GM12878 (cell line): ENCODE measurements at regions not wholly inside any gene's neighbourhood (a gene's known extent, or its start where the extent isn't known, plus 50 kb on each side); places are given as distances from the start of the nearest gene placed in this dataset.

Experiments used
- ATAC-seq: fragments of 200-7000 bp; cut with Tn5 transposase; 3 replicates; pipeline ENCODE4 v1.9.1; 2020; ENCODE audit warnings: mild to moderate bottlenecking, moderate library complexity
- BruUV-seq: library from RNA; stranded (reverse); fragments of 400-500 nt; replicated peaks from 2 replicates; lab custom pipeline; 2021; lab: Mats Ljungman, UMichigan
- CTCF ChIA-PET: fragments of 300-600 bp; sonication (Branson Sonifier 250); formaldehyde crosslinking; extraction: SDS; loops from one replicate; lab custom pipeline; 2021; ENCODE audit warnings: inconsistent platforms; lab: Yijun Ruan, JAX
- POLR2A ChIA-PET: fragments of 350-600 bp; formaldehyde crosslinking; extraction: SDS; loops from one replicate; lab custom pipeline; 2021; ENCODE audit warnings: inconsistent platforms; lab: Charles Lee
- RAD21 ChIA-PET: fragments of 300-600 bp; sonication (Branson Sonifier 250); formaldehyde crosslinking; loops from one replicate; lab custom pipeline; 2023; ENCODE audit warnings: antibody characterized with exemption; ENCODE audit not compliant: unreplicated experiment; lab: Charles Lee
- SMC1A ChIA-PET: fragments of 300-600 bp; sonication (Branson Sonifier 250); formaldehyde crosslinking; loops from one replicate; lab custom pipeline; 2023; ENCODE audit not compliant: unreplicated experiment, uncharacterized antibody; lab: Charles Lee
- DNase-seq: peaks from one replicate; pipeline ENCODE4 v3.0.0-alpha.2; 2011; ENCODE audit warnings: low read depth, low spot score
- FAIRE-seq: peaks from 3 replicates; lab custom pipeline; 2011; peaks lifted over from hg19 to GRCh38; lab: Jason Lieb, UNC
- H2AFZ ChIP-seq: 2 replicates; pipeline ENCODE4 v1.6.0; 2011; ENCODE audit warnings: low read depth, low read length, control low read depth; ENCODE audit not compliant: control insufficient read depth
- H3K27ac ChIP-seq: 2 replicates; pipeline ENCODE4 v1.5.1; 2011; ENCODE audit warnings: control low read depth; ENCODE audit not compliant: control insufficient read depth, insufficient read depth
- H3K27me3 ChIP-seq, 2 experiments: replicated peaks in 1 of 2; 2 replicates each; pipeline versions ENCODE4 v1.6.0 to v1.6.1; 2011; ENCODE audit warnings: low read length in 1 of 2; ENCODE audit not compliant: control insufficient read depth in 2 of 2, insufficient read depth in 2 of 2
- H3K36me3 ChIP-seq, 2 experiments: 2 replicates each; pipeline ENCODE4 v1.5.1; 2011; ENCODE audit warnings: low read length in 1 of 2; ENCODE audit not compliant: control insufficient read depth in 2 of 2, insufficient read depth in 2 of 2
- H3K4me1 ChIP-seq: 2 replicates; pipeline ENCODE4 v1.6.1; 2011; ENCODE audit warnings: mild to moderate bottlenecking, low read length, moderate library complexity, mixed read lengths; ENCODE audit not compliant: control insufficient read depth, insufficient read depth
- H3K4me2 ChIP-seq: 2 replicates; pipeline ENCODE4 v1.6.0; 2011; ENCODE audit warnings: control low read depth; ENCODE audit not compliant: control insufficient read depth, insufficient read depth
- H3K4me3 ChIP-seq: fragments of 200-600 bp; sonication (generic); 2 replicates; pipeline ENCODE4 v1.5.1; 2016
- H3K79me2 ChIP-seq: 2 replicates; pipeline ENCODE4 v1.6.0; 2011; ENCODE audit warnings: low read length; ENCODE audit not compliant: control insufficient read depth, insufficient read depth
- H3K9ac ChIP-seq: 2 replicates; pipeline ENCODE4 v1.8.0; 2011; ENCODE audit warnings: low read length, control low read depth, mixed read lengths; ENCODE audit not compliant: control insufficient read depth, insufficient read depth
- H3K9me3 ChIP-seq: replicated peaks from 3 replicates; pipeline ENCODE4 v1.5.1; 2011; ENCODE audit warnings: mild to moderate bottlenecking, low read length; ENCODE audit not compliant: control insufficient read depth, insufficient read depth
- H4K20me1 ChIP-seq: 2 replicates; pipeline ENCODE4 v1.6.0; 2011; ENCODE audit not compliant: control insufficient read depth, insufficient read depth
- FOXM1 ChIP-seq: IDR thresholded peaks from 2 replicates; pipeline ENCODE4 v1.6.1; 2012; ENCODE audit warnings: low read depth, mild to moderate bottlenecking, inconsistent platforms, low read length, moderate library complexity
- IRF4 ChIP-seq: IDR thresholded peaks from 2 replicates; pipeline ENCODE4 v1.6.1; 2011; ENCODE audit warnings: low read depth, low read length
- NR2C1 ChIP-seq: fragments of 450-650 bp; IDR thresholded peaks from 2 replicates; pipeline ENCODE4 v1.6.1; 2017; ENCODE audit warnings: antibody characterized with exemption, mild to moderate bottlenecking, moderate library complexity
- PAX5 ChIP-seq: IDR thresholded peaks from 2 replicates; pipeline ENCODE4 v1.6.1; 2011; ENCODE audit warnings: low read depth, low read length, borderline replicate concordance
- STAT1 ChIP-seq: fragments of 450-650 bp; conservative IDR thresholded peaks from 2 replicates; pipeline ENCODE4 v1.6.1; 2014; ENCODE audit warnings: antibody characterized with exemption, mild to moderate bottlenecking
- WGBS: methylation state at CpG from one replicate; pipeline ENCODE4 v1.1.6; 2016; ENCODE audit warnings: low lambda C conversion rate; ENCODE audit not compliant: insufficient replicate concordance, insufficient coverage; ENCODE audit errors: missing lambda C conversion rate; 5-methylcytosine and 5-hydroxymethylcytosine counted together
- in situ Hi-C: fragments of 300-500 bp; cut with MboI; formaldehyde crosslinking; loops from 9 replicates; pipeline ENCODE4 v1.14.3; 2018; ENCODE audit warnings: mixed read lengths
- intact Hi-C: fragments of 100-400 bp; cut with micrococcal nuclease; formaldehyde crosslinking; loops from one replicate; pipeline ENCODE4 v1.14.2; 2022; ENCODE audit not compliant: unreplicated experiment

GRCh38 chr15:38627689-38628277 lies 63.2 kb upstream of the RASGRP1 start:
- ChIA-PET RAD21 (interaction anchor here (1.1 to 27.0 kb wide), 7 partner anchors 24 to 187 kb away, joined by 3 to 737 read pairs (median 322); partner anchors contain the start of gene RASGRP1), SMC1A (interaction anchor here (1.0 to 42.6 kb wide), 7 partner anchors 17 to 75 kb away, joined by 3 to 1803 read pairs (median 154); partner anchors contain the start of gene RASGRP1), POLR2A (interaction anchor here (1.8 to 19.6 kb wide), 5 partner anchors 22 to 63 kb away, joined by 6 to 310 read pairs (median 43); partner anchors contain the start of gene RASGRP1), CTCF (interaction anchor here (0.9 to 15.4 kb wide), 13 partner anchors 10 to 72 kb away, joined by 3 to 188 read pairs (median 13); partner anchors contain the start of gene RASGRP1)
- H3K4me1 ChIP-seq, result no peaks in the 10 kb centered on the region
- TF ChIP-seq PAX5, result no peak
- no peak for TF ChIP-seq STAT1
- no peak for TF ChIP-seq FOXM1
- TF ChIP-seq NR2C1, result no peak
- TF ChIP-seq IRF4, result no peak
- no peak for ATAC-seq
- H2AFZ ChIP-seq, result no peak overlapping the region
- no peak overlapping the region for H3K27ac ChIP-seq
- H3K4me2 ChIP-seq, result no peak overlapping the region
- in situ Hi-C loops (no loop called here), intact Hi-C loops (no loop called here)
- H3K9me3 ChIP-seq, result no peaks in the 10 kb centered on the region
- no peaks in the 10 kb centered on the region for H3K36me3 ChIP-seq
- WGBS, result 65% methylated on average over 12 of the region's 12 CpGs
- no peak overlapping the region for H3K9ac ChIP-seq
- FAIRE-seq, result no peak
- BruUV-seq, result no TSS peak
- H4K20me1 ChIP-seq, result no peaks in the 10 kb centered on the region
- H3K4me3 ChIP-seq, result no peak overlapping the region
- H3K27me3 ChIP-seq, result no peaks in the 10 kb centered on the region
- DNase-seq, result no peak
- no peaks in the 10 kb centered on the region for H3K79me2 ChIP-seq
